IPS-NIHi11 (cell line): ENCODE measurements at regions not wholly inside any gene's neighbourhood (a gene's known extent, or its start where the extent isn't known, plus 50 kb on each side); places are given as distances from the start of the nearest gene placed in this dataset.
"Not testable (repeated sequence)": the region's sequence is repeated elsewhere in the genome, so short reads cannot be mapped to it uniquely, and the experiment has no call there.

Experiments
- DNase-seq: peaks from one replicate; pipeline ENCODE4 v3.0.0; 2012; ENCODE audit warnings: mixed read lengths, low spot score

GRCh38 chrY:4362455-4362854 is 637.6 kb upstream of the PCDH11Y start:
- DNase-seq: not testable (repeated sequence)

- peak; percentile 1 for DNase-seq
Observed at GRCh38 chrY:4403790-4404189, 596.3 kb upstream of the PCDH11Y start.
